Smooth muscle cell (in vitro differentiated cells): ENCODE measurements at regions not wholly inside any gene's neighbourhood (a gene's known extent, or its start where the extent isn't known, plus 50 kb on each side); places are given as distances from the start of the nearest gene placed in this dataset.

Experiments
- DNase-seq: peaks from one replicate; lab custom pipeline; 2025; ENCODE audit not compliant: unreplicated experiment; lab: John Stamatoyannopoulos, UW
- H2AFZ ChIP-seq: fragments of 200-600 bp; sonication (generic); 2 replicates; pipeline ENCODE4 v1.6.0; 2016; ENCODE audit warnings: antibody characterized with exemption, low read depth, mild to moderate bottlenecking
- H3F3A ChIP-seq: fragments of 200-600 bp; sonication (generic); 2 replicates; pipeline ENCODE4 v1.6.0; 2017; ENCODE audit warnings: antibody characterized with exemption, low read depth
- H3K27ac ChIP-seq: fragments of 200-600 bp; sonication (generic); 2 replicates; pipeline ENCODE4 v1.5.1; 2016; ENCODE audit warnings: low read depth, mild to moderate bottlenecking
- H3K27me3 ChIP-seq: fragments of 200-600 bp; sonication (generic); 2 replicates; pipeline ENCODE4 v1.6.1; 2016; ENCODE audit warnings: low read depth, mild to moderate bottlenecking
- H3K36me3 ChIP-seq: fragments of 200-600 bp; sonication (generic); 2 replicates; pipeline ENCODE4 v1.5.1; 2016; ENCODE audit warnings: low read depth
- H3K4me1 ChIP-seq: fragments of 200-600 bp; sonication (generic); 2 replicates; pipeline ENCODE4 v1.5.1; 2016; ENCODE audit warnings: low read depth
- H3K4me2 ChIP-seq: fragments of 200-600 bp; sonication (generic); 2 replicates; pipeline ENCODE4 v1.6.0; 2016; ENCODE audit warnings: mild to moderate bottlenecking
- H3K4me3 ChIP-seq: fragments of 200-600 bp; sonication (generic); 2 replicates; pipeline ENCODE4 v1.5.1; 2016; ENCODE audit warnings: mild to moderate bottlenecking
- H3K79me2 ChIP-seq: fragments of 200-600 bp; sonication (generic); 2 replicates; pipeline ENCODE4 v1.6.0; 2016; ENCODE audit warnings: low read depth, mild to moderate bottlenecking
- H3K9ac ChIP-seq: fragments of 200-600 bp; sonication (generic); 2 replicates; pipeline ENCODE4 v1.6.0; 2016; ENCODE audit warnings: low read depth
- H3K9me3 ChIP-seq: fragments of 200-600 bp; sonication (generic); replicated peaks from 2 replicates; pipeline ENCODE4 v1.5.1; 2016; ENCODE audit warnings: low read depth
- H4K20me1 ChIP-seq: fragments of 200-600 bp; sonication (generic); 2 replicates; pipeline ENCODE4 v1.6.0; 2016; ENCODE audit warnings: low read depth
- CTCF ChIP-seq: fragments of 200-600 bp; sonication (generic); IDR thresholded peaks from 2 replicates; pipeline ENCODE4 v1.5.1; 2017; ENCODE audit warnings: borderline replicate concordance, mild to moderate bottlenecking, antibody characterized with exemption; ENCODE audit not compliant: insufficient read depth, poor library complexity, severe bottlenecking
- WGBS: methylation state at CpG from one replicate; pipeline ENCODE4 v1.1.7; 2016; ENCODE audit warnings: low lambda C conversion rate; 5-methylcytosine and 5-hydroxymethylcytosine counted together

GRCh38 chr14:58697930-58698642 is 60.3 kb downstream of the DACT1 start:
- H3K27ac ChIP-seq: no peak overlapping the region
- H3K36me3 ChIP-seq: no peaks in the 10 kb centered on the region
- H3K27me3 ChIP-seq: no peaks in the 10 kb centered on the region
- H3K4me3 ChIP-seq: no peak overlapping the region
- no peaks in the 10 kb centered on the region for H3K4me1 ChIP-seq
- 71% methylated on average over 4 of the region's 4 CpGs for WGBS
- H2AFZ ChIP-seq: no peak overlapping the region
- no peaks in the 10 kb centered on the region for H3K79me2 ChIP-seq
- no peaks in the 10 kb centered on the region for H3K9me3 ChIP-seq
- no peak overlapping the region for H3K4me2 ChIP-seq
- H3F3A ChIP-seq: no peaks in the 10 kb centered on the region
- no peak for DNase-seq
- H3K9ac ChIP-seq: no peak overlapping the region
- TF ChIP-seq CTCF: no peak
- H4K20me1 ChIP-seq: no peaks in the 10 kb centered on the region

- Histone ChIP-seq H3K79me2 (no peaks in the 10 kb centered on the region), H3K27ac (no peak overlapping the region), H3K4me3 (no peak overlapping the region), H3K9ac (no peak overlapping the region), H3K27me3 (no peaks in the 10 kb centered on the region), H3K4me2 (no peak overlapping the region), H2AFZ (peak overlapping the region; percentile 29), H4K20me1 (no peaks in the 10 kb centered on the region), H3K36me3 (no peaks in the 10 kb centered on the region), H3K4me1 (peaks cover 7% of the 10 kb centered on the region), H3F3A (no peaks in the 10 kb centered on the region), H3K9me3 (no peaks in the 10 kb centered on the region)
- 85% methylated on average over 1 of the region's 1 CpG for WGBS
- no peak for DNase-seq
- no peak for TF ChIP-seq CTCF
Measured at GRCh38 chr14:58699681-58700205, 62.0 kb downstream of the DACT1 start.

DNA sequence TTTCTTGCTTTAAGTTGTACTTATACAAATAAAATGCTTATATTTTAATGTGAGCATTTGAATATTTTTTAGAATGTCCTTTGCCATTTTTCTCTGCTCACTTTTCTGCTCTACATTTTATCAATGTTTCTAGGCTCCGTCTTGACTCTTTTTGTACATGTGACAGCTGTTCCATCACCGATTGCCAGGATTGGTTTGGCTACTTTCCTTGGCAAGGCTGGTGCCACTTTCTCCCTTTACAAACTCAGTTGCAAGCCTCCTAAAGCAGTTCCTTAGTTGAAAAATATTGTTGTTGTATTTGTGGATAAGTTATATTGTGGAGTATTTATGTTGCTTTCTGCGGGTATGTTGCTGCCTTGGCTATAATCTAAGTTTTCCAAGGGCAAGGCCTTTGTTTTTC is 63.4 kb downstream of the DACT1 start:
- H3K4me2 ChIP-seq: no peak overlapping the region
- no peaks in the 10 kb centered on the region for H3F3A ChIP-seq
- no peaks in the 10 kb centered on the region for H3K27me3 ChIP-seq
- no peak for DNase-seq
- H3K9ac ChIP-seq: no peak overlapping the region
- no peak overlapping the region for H2AFZ ChIP-seq
- WGBS: 96% methylated on average over 3 of the region's 3 CpGs
- H3K27ac ChIP-seq: no peak overlapping the region
- no peaks in the 10 kb centered on the region for H4K20me1 ChIP-seq
- H3K4me3 ChIP-seq: no peak overlapping the region
- TF ChIP-seq CTCF: no peak
- H3K4me1 ChIP-seq: peaks cover 7% of the 10 kb centered on the region
- H3K79me2 ChIP-seq: no peaks in the 10 kb centered on the region
- no peaks in the 10 kb centered on the region for H3K36me3 ChIP-seq
- no peaks in the 10 kb centered on the region for H3K9me3 ChIP-seq

DNA sequence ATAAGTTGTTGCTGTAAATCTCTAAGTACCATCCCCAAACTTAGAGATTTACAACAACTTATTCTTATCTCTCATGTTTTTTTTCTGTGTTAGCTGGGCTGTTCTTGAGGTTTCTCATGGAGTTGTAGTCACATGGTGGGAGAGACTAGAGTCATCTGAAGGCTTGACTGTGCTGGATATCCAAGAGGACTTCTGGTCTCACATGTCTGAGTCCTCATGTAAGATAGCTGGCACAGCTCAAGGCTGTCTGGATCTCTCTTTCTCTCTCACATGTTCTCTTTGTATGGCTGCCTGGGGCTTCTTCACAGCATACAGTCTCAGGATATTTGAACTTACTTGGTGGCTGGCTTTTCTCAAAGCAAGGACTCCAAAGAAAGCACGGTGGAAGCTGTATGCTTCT is 63.8 kb downstream of the DACT1 start:
- Histone ChIP-seq H3K9ac (no peak overlapping the region), H3K79me2 (no peaks in the 10 kb centered on the region), H4K20me1 (no peaks in the 10 kb centered on the region), H3K4me3 (no peak overlapping the region), H3K9me3 (no peaks in the 10 kb centered on the region), H3F3A (no peaks in the 10 kb centered on the region), H3K4me1 (peaks cover 7% of the 10 kb centered on the region), H2AFZ (peak overlapping the region; percentile 31), H3K36me3 (no peaks in the 10 kb centered on the region), H3K27me3 (no peaks in the 10 kb centered on the region), H3K27ac (no peak overlapping the region), H3K4me2 (no peak overlapping the region)
- DNase-seq: no peak
- WGBS: 81% methylated on average over 1 of the region's 1 CpG
- no peak for TF ChIP-seq CTCF
